Neuronal stem cell (in vitro differentiated cells): ENCODE measurements at regions not wholly inside any gene's neighbourhood (a gene's known extent, or its start where the extent isn't known, plus 50 kb on each side); places are given as distances from the start of the nearest gene placed in this dataset.

Experiments
- DNase-seq: peaks from one replicate; pipeline ENCODE4 v3.0.0-alpha.2; 2013; ENCODE audit warnings: low spot score
- H2AFZ ChIP-seq: one replicate; pipeline ENCODE4 v1.6.1; 2013; ENCODE audit warnings: mild to moderate bottlenecking, low read length, inconsistent platforms
- H2AK5ac ChIP-seq: 2 replicates; pipeline ENCODE4 v1.6.1; 2013; ENCODE audit warnings: low read depth, mild to moderate bottlenecking, inconsistent platforms, low read length, moderate library complexity, mixed read lengths
- H2BK120ac ChIP-seq: 2 replicates; pipeline ENCODE4 v1.6.1; 2013; ENCODE audit warnings: low read depth, mild to moderate bottlenecking, inconsistent platforms, low read length, moderate library complexity, mixed read lengths
- H2BK12ac ChIP-seq: one replicate; pipeline ENCODE4 v1.6.1; 2013; ENCODE audit warnings: low read length, inconsistent platforms
- H2BK15ac ChIP-seq: 2 replicates; pipeline ENCODE4 v1.6.1; 2013; ENCODE audit warnings: mild to moderate bottlenecking, low read length, inconsistent platforms, mixed read lengths
- H2BK5ac ChIP-seq: one replicate; pipeline ENCODE4 v1.6.1; 2013; ENCODE audit warnings: inconsistent platforms, mild to moderate bottlenecking, low read length, moderate library complexity
- H3K14ac ChIP-seq: one replicate; pipeline ENCODE4 v1.6.1; 2013; ENCODE audit warnings: low read length, inconsistent platforms
- H3K18ac ChIP-seq: 2 replicates; pipeline ENCODE4 v1.6.1; 2013; ENCODE audit warnings: low read length, inconsistent platforms
- H3K23ac ChIP-seq: 2 replicates; pipeline ENCODE4 v1.6.1; 2013; ENCODE audit warnings: low read depth, mild to moderate bottlenecking, mixed read lengths, low read length, inconsistent platforms; ENCODE audit not compliant: poor library complexity
- H3K27ac ChIP-seq: replicated peaks from 3 replicates; pipeline ENCODE4 v1.5.1; 2013; ENCODE audit warnings: low read length, inconsistent platforms
- H3K27me3 ChIP-seq, 3 experiments: 2 replicates each; pipeline ENCODE4 v1.6.1; 2013; ENCODE audit warnings: low read length in 3 of 3, mild to moderate bottlenecking in 2 of 3, inconsistent platforms in 1 of 3, low read depth in 1 of 3, mixed read lengths in 1 of 3, moderate library complexity in 1 of 3; ENCODE audit not compliant: control insufficient read depth in 3 of 3, insufficient read depth in 3 of 3
- H3K36me3 ChIP-seq, 2 donors: replicated peaks in 1 of 2; 2 replicates each; pipeline ENCODE4 v1.6.1; 2013; ENCODE audit warnings: low read length in 2 of 2; ENCODE audit not compliant: control insufficient read depth in 2 of 2, insufficient read depth in 2 of 2
- H3K4ac ChIP-seq: 2 replicates; pipeline ENCODE4 v1.6.1; 2013; ENCODE audit warnings: inconsistent platforms, mild to moderate bottlenecking, low read length, moderate library complexity
- H3K4me1 ChIP-seq, 2 donors: 1 replicate in 1 of 2; 2 replicates in 1 of 2; pipeline ENCODE4 v1.6.1; 2013; ENCODE audit warnings: low read length in 2 of 2, low read depth in 1 of 2; ENCODE audit not compliant: control insufficient read depth in 2 of 2, insufficient read depth in 1 of 2
- H3K4me2 ChIP-seq: one replicate; pipeline ENCODE4 v1.6.1; 2013; ENCODE audit warnings: mild to moderate bottlenecking, low read length, inconsistent platforms; ENCODE audit not compliant: insufficient read depth, poor library complexity, severe bottlenecking
- H3K4me3 ChIP-seq, 2 donors: 2 replicates each; pipeline ENCODE4 v1.5.1; 2013; ENCODE audit warnings: low read length in 2 of 2, mild to moderate bottlenecking in 2 of 2, inconsistent platforms in 1 of 2, moderate library complexity in 1 of 2
- H3K79me1 ChIP-seq: one replicate; pipeline ENCODE4 v1.6.1; 2013; ENCODE audit warnings: low read depth, mild to moderate bottlenecking, inconsistent platforms, low read length, moderate library complexity
- H3K9ac ChIP-seq: one replicate; pipeline ENCODE4 v1.6.1; 2013; ENCODE audit warnings: mild to moderate bottlenecking, low read depth, low read length, inconsistent platforms; ENCODE audit not compliant: poor library complexity
- H3K9me3 ChIP-seq, 2 donors: replicated peaks in 1 of 2; 2 replicates each; pipeline versions ENCODE3 to v1.6.1; 2013; ENCODE audit warnings: low read length in 2 of 2, mild to moderate bottlenecking in 2 of 2, inconsistent platforms in 1 of 2, low read depth in 1 of 2, mixed read lengths in 1 of 2, moderate library complexity in 1 of 2; ENCODE audit not compliant: control insufficient read depth in 2 of 2, insufficient read depth in 1 of 2
- H4K8ac ChIP-seq: one replicate; pipeline ENCODE4 v1.6.1; 2013; ENCODE audit warnings: low read depth, mild to moderate bottlenecking, inconsistent platforms, low read length, moderate library complexity
- H4K91ac ChIP-seq: one replicate; pipeline ENCODE4 v1.6.1; 2013; ENCODE audit warnings: low read length, low read depth, mild to moderate bottlenecking, inconsistent platforms; ENCODE audit not compliant: poor library complexity
- WGBS, 2 donors: extraction: QIAGEN DNeasy Blood & Tissue Kit; methylation state at CpG; one replicate each; pipeline ENCODE4 v1.1.7; 2013; ENCODE audit warnings: missing lambda C conversion rate in 2 of 2, mixed read lengths in 1 of 2; ENCODE audit not compliant: insufficient read length in 2 of 2, insufficient replicate concordance in 1 of 2; ENCODE audit errors: extremely low coverage in 2 of 2; 5-methylcytosine and 5-hydroxymethylcytosine counted together

GRCh38 chr11:128189823-128190222, 397.5 kb downstream of the ETS1 start:
- H3K79me1 ChIP-seq, result no peaks in the 10 kb centered on the region
- H3K36me3 ChIP-seq, result no peaks in the 10 kb centered on the region
- H3K14ac ChIP-seq, result no peak overlapping the region
- no peak overlapping the region for H3K9ac ChIP-seq
- no peaks in the 10 kb centered on the region for H3K27me3 ChIP-seq
- H3K23ac ChIP-seq, result no peak overlapping the region
- peaks cover 3 to 4% of the 10 kb centered on the region in 2 donors for H3K4me1 ChIP-seq
- H3K18ac ChIP-seq, result no peak overlapping the region
- no peak overlapping the region for H2AK5ac ChIP-seq
- no peak overlapping the region for H2BK120ac ChIP-seq
- H4K8ac ChIP-seq, result no peak overlapping the region
- no peak overlapping the region for H2BK5ac ChIP-seq
- H3K9me3 ChIP-seq, result peaks cover 0 to 9% of the 10 kb centered on the region in 2 donors
- H3K4ac ChIP-seq, result no peak overlapping the region
- no peak overlapping the region for H3K4me2 ChIP-seq
- no CpG with 5 or more reads among the region's 4 CpGs for WGBS, 2 donors
- H2BK15ac ChIP-seq, result no peak overlapping the region
- no peak for DNase-seq
- H3K4me3 ChIP-seq, result no peak overlapping the region
- H2BK12ac ChIP-seq, result no peak overlapping the region
- no peak overlapping the region for H3K27ac ChIP-seq
- H2AFZ ChIP-seq, result no peak overlapping the region
- no peak overlapping the region for H4K91ac ChIP-seq

- Histone ChIP-seq H3K23ac (no peak overlapping the region), H3K27ac (no peak overlapping the region), H3K14ac (no peak overlapping the region), H4K91ac (no peak overlapping the region), H2AFZ (peak overlapping the region; percentile 5), H3K79me1 (no peaks in the 10 kb centered on the region), H4K8ac (no peak overlapping the region), H3K36me3 (no peaks in the 10 kb centered on the region), H3K4ac (no peak overlapping the region), H2BK15ac (no peak overlapping the region), H3K9ac (no peak overlapping the region), H2BK12ac (no peak overlapping the region), H3K4me2 (no peak overlapping the region), H3K4me1 (peaks cover 3 to 4% of the 10 kb centered on the region in 2 donors), H3K18ac (no peak overlapping the region), H3K9me3 (peaks cover 0 to 9% of the 10 kb centered on the region in 2 donors), H2BK120ac (no peak overlapping the region), H3K27me3 (no peaks in the 10 kb centered on the region), H2AK5ac (no peak overlapping the region), H2BK5ac (no peak overlapping the region), H3K4me3 (no peak overlapping the region)
- DNase-seq, result no peak
- no CpG with 5 or more reads among the region's 9 CpGs for whole genome bisulfite sequencing, 2 donors
Measured at GRCh38 chr11:128188346-128189004, 398.9 kb downstream of the ETS1 start.

GRCh38 chr11:128187835-128188234, 399.5 kb downstream of the ETS1 start:
- Histone ChIP-seq H3K79me1 (no peaks in the 10 kb centered on the region), H3K4me2 (no peak overlapping the region), H3K36me3 (no peaks in the 10 kb centered on the region), H2AK5ac (no peak overlapping the region), H3K9ac (no peak overlapping the region), H3K18ac (no peak overlapping the region), H3K23ac (no peak overlapping the region), H4K8ac (no peak overlapping the region), H2BK12ac (no peak overlapping the region), H3K9me3 (peaks cover 0 to 9% of the 10 kb centered on the region in 2 donors), H2BK15ac (no peak overlapping the region), H3K4me3 (no peak overlapping the region), H2BK120ac (no peak overlapping the region), H3K4me1 (peaks cover 3 to 4% of the 10 kb centered on the region in 2 donors), H2BK5ac (no peak overlapping the region), H3K14ac (no peak overlapping the region), H3K4ac (no peak overlapping the region), H2AFZ (no peak overlapping the region), H3K27ac (no peak overlapping the region), H3K27me3 (no peaks in the 10 kb centered on the region), H4K91ac (no peak overlapping the region)
- no peak for DNase-seq
- no CpG with 5 or more reads among the region's 1 CpG for WGBS, 2 donors

DNA sequence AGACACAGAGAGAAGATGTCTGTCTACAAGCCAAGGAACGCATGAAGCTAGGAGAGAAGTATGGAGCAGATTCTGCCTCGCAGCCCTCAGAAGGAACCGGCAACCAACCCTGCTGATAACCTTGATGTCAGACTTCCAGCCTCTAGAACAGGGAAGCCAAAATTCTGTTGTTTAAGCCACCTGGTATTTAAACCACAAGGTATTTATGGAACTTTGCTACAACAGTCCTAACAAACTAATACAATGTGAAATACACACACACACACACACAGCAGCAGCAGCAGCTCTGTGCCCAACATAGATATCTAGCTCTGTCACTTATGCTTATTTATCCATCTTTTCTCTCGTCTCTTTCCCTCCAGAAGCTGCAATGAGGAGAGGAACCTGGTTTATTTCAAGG, 400.0 kb downstream of the ETS1 start:
- Histone ChIP-seq H2BK120ac (no peak overlapping the region), H3K27me3 (no peaks in the 10 kb centered on the region), H3K4ac (no peak overlapping the region), H2BK12ac (no peak overlapping the region), H3K79me1 (no peaks in the 10 kb centered on the region), H4K8ac (no peak overlapping the region), H3K36me3 (no peaks in the 10 kb centered on the region), H2BK15ac (no peak overlapping the region), H3K4me3 (no peak overlapping the region), H3K9ac (no peak overlapping the region), H3K18ac (no peak overlapping the region), H2BK5ac (no peak overlapping the region), H3K23ac (no peak overlapping the region), H4K91ac (no peak overlapping the region), H2AFZ (no peak overlapping the region), H2AK5ac (no peak overlapping the region), H3K14ac (no peak overlapping the region), H3K27ac (no peak overlapping the region), H3K4me2 (no peak overlapping the region), H3K4me1 (peaks cover 3 to 4% of the 10 kb centered on the region in 2 donors), H3K9me3 (peaks cover 0 to 9% of the 10 kb centered on the region in 2 donors)
- no peak for DNase-seq
- no CpG with 5 or more reads among the region's 4 CpGs for WGBS, 2 donors
